ENCODE measurements at regions not wholly inside any gene's neighbourhood (a gene's known extent, or its start where the extent isn't known, plus 50 kb on each side); places are given as distances from the start of the nearest gene placed in this dataset.

GRCh38 chr7:19294619-19295018, 149.4 kb upstream of the FERD3L start:
- Histone ChIP-seq H3K27ac (ENCODE audit: insufficient read length, low read depth, low read length) (no peak overlapping the region), H2AK5ac (ENCODE audit: insufficient read length, low read length) (no peak overlapping the region), H3K9ac (ENCODE audit: extremely low read depth, insufficient read length, low read length) (no peak overlapping the region), H3K4ac (ENCODE audit: low read depth, low read length) (no peak overlapping the region), H3K79me1 (ENCODE audit: insufficient read depth, low read depth, low read length, poor library complexity, severe bottlenecking) (no peaks in the 10 kb centered on the region), H3K27me3 (ENCODE audit: insufficient read depth, low read length) (no peaks in the 10 kb centered on the region), H3K4me2 (ENCODE audit: insufficient read depth, insufficient read length, low read length) (no peak overlapping the region), H3K4me1 (ENCODE audit: insufficient read depth, low read length) (no peaks in the 10 kb centered on the region), H2BK15ac (ENCODE audit: low read depth, low read length) (no peak overlapping the region), H3K56ac (ENCODE audit: insufficient read length, low read depth, low read length) (no peak overlapping the region), H4K91ac (ENCODE audit: insufficient read length, low read depth, low read length) (no peak overlapping the region), H4K8ac (replicated peaks; ENCODE audit: insufficient read length, low read depth, low read length) (no peak overlapping the region), H2AFZ (ENCODE audit: low read length) (no peak overlapping the region), H2BK120ac (ENCODE audit: low read depth, low read length, poor library complexity, severe bottlenecking) (no peak overlapping the region), H3T11ph (ENCODE audit: low read length) (no peak overlapping the region), H3K9me3 (ENCODE audit: control insufficient read depth, low read depth, low read length) (no peaks in the 10 kb centered on the region), H2BK20ac (ENCODE audit: low read depth, low read length, poor library complexity, severe bottlenecking) (no peak overlapping the region), H3K23me2 (ENCODE audit: insufficient read length, low read depth, low read length, poor library complexity, severe bottlenecking) (no peaks in the 10 kb centered on the region), H4K20me1 (ENCODE audit: control insufficient read depth, insufficient read depth, insufficient read length) (no peaks in the 10 kb centered on the region), H3K79me2 (ENCODE audit: insufficient read depth, low read length) (no peaks in the 10 kb centered on the region), H4K5ac (ENCODE audit: insufficient read length, low read depth, low read length) (no peak overlapping the region), H2BK12ac (ENCODE audit: insufficient read length, low read depth, low read length) (no peak overlapping the region), H2BK5ac (ENCODE audit: insufficient read length, low read length) (no peak overlapping the region), H3K14ac (ENCODE audit: insufficient read depth, low read length) (no peak overlapping the region), H3K18ac (ENCODE audit: insufficient read length, low read depth, low read length) (no peak overlapping the region), H3K23ac (ENCODE audit: insufficient read length, low read depth, low read length) (no peak overlapping the region)
- Mint-ChIP-seq H3K27ac (no peak overlapping the region), H3K4me1 (peaks cover 8 to 10% of the 10 kb centered on the region in 2 experiments; a peak in 3 of 4 replicates), H3K9me3 (no peaks in the 10 kb centered on the region), H3K27me3 (ENCODE audit: low read depth) (no peaks in the 10 kb centered on the region; the same call in 1 of the 2 replicates), H3K36me3 (ENCODE audit: insufficient read depth in 1 of 3, low read depth in 3 of 3) (no peaks in the 10 kb centered on the region), H3K4me3 (no peak overlapping the region)
- TF ChIP-seq, protein P1, sequence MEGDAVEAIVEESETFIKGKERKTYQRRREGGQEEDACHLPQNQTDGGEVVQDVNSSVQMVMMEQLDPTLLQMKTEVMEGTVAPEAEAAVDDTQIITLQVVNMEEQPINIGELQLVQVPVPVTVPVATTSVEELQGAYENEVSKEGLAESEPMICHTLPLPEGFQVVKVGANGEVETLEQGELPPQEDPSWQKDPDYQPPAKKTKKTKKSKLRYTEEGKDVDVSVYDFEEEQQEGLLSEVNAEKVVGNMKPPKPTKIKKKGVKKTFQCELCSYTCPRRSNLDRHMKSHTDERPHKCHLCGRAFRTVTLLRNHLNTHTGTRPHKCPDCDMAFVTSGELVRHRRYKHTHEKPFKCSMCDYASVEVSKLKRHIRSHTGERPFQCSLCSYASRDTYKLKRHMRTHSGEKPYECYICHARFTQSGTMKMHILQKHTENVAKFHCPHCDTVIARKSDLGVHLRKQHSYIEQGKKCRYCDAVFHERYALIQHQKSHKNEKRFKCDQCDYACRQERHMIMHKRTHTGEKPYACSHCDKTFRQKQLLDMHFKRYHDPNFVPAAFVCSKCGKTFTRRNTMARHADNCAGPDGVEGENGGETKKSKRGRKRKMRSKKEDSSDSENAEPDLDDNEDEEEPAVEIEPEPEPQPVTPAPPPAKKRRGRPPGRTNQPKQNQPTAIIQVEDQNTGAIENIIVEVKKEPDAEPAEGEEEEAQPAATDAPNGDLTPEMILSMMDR (conservative IDR thresholded peaks at IDR 0.05), result no peak
- no peak for DNase-seq
- WGBS (ENCODE audit: extremely low coverage, insufficient read length, low lambda C conversion rate), result no CpG with 5 or more reads among the region's 5 CpGs
